ENCODE measurements at regions not wholly inside any gene's neighbourhood (a gene's known extent, or its start where the extent isn't known, plus 50 kb on each side); places are given as distances from the start of the nearest gene placed in this dataset.
"Not testable (repeated sequence)": the region's sequence is repeated elsewhere in the genome, so short reads cannot be mapped to it uniquely, and the experiment has no call there.

DNA sequence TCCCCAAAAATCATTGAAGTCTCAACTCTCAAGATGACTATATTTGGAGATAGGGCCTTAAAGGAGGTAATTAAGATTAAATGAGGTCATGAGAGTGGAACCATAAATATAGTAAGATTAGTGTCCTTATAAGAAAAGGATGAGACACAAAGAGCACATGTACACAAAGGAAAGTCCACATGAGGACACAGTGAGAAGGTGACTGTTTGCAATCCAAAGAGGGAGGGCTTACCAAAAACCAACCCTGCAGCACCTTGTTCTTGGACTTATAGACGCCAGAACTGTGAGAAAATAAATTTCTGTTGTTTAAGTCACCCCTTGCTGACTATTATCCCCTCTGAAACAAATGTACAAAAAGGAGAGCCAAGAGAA, 150.4 kb upstream of the SMLR1 start:
- DNase-seq, result no peak

DNA sequence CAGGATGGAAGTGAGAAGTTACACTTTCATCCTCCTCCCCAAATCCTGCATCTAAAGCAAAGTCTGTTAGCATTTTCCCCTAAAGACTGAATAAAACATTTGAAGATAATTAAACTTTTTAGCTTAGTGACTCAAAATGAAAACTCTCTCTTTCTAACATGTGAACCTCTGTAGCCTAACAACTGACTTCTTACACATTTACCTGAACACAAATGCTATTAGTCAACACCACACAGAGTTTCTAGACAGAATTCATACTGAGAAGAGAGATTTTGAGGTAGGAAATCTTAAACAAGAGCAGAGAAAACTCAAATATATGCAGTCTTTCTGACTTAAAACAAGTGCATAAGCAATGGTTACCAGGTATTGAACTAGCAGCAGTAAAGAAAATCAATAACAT, 149.9 kb upstream of the SMLR1 start:
- no peak for DNase-seq

DNA sequence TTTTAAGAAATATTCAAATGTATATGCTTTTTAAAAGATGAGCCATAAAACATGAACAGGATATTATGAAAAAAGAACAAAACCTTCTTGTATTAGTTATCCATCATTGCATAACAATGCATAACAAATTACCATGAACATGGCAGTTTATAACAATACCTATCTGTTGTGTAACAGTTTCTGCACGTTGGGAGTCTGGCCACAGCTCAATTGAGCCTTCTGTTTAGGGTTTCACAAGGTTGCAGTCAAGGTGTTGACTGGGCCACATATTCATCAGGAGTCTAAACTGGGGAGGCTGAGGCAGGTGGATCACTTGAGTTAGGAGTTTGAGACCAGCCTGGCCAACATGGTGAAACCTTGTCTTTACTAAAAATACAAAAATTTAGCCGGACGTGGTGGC, 149.4 kb upstream of the SMLR1 start:
- no peak for DNase-seq

DNA sequence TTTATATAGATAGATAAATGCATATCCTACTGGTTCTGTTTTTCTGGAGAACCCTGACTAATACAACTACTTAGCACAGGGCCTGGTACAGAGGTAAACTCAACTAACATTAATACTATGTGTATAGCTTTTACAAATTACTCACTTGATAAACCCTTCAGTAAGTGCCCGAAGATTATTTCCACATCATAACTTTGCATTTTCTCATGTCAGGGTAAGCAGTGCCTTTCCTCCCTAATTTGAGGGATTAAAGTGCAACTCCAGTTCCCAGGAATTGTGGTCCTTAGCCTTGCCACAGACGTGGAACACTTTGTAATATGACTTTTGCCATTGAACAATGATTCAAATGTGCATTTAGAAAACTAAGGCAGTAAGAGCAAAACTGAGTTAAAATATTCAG, 147.5 kb upstream of the SMLR1 start:
- DNase-seq, result no peak

DNA sequence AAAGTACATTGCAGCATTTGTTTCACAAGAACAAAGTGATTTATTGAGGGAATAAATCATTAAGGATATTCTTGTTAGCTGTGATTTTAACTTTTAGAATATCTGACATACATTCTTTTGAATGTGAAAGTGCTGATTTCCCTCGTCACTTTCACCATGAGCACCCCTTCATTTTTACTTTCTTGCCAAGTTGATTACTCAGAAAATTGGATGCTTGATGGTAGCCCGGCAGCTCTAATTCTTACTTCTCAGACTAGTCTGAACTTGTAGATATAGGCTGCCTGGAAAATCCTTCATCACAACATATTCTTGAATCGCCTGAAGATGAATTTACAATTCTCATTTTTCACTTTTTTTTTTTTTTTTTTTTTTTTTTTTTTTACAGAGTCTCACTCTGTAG, 147.1 kb upstream of the SMLR1 start:
- no peak for DNase-seq

DNA sequence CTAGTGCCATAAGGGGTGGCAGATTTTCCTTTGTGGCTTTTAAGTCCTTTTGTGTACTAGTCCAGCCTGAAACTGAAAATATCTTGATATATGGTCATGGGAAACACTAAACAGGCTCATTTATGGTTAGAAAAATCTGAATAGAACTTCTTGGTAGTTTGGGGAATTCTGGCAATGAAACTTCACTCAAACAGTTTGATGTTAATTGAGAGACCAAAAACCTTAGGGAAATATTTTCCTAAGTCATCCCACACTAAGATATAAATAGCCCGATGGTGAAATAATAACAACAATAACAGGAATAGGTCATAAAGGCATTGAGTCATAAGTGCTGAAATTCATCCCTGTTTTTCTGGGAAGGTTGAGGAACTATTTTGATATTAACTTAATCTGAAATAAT, 146.2 kb upstream of the SMLR1 start:
- DNase-seq, result no peak

DNA sequence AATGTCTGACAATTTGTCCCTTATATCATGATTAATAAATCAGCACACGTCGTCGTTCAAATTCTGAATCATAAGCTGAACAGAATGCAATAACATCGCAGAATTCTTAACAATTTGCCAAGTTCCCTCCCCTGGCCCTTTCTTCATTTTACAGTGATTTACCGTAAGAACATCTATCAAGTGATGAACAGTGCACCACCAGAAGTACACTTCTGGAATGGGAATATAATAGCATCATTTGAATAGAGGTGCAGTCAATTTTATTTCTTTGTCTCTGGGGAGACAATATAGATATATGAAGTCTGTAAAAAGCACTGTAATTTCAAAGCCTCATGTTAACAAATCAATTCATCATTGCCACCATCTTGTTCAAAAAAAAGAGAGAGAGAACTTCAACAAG, 145.1 kb upstream of the SMLR1 start:
- no peak for DNase-seq

DNA sequence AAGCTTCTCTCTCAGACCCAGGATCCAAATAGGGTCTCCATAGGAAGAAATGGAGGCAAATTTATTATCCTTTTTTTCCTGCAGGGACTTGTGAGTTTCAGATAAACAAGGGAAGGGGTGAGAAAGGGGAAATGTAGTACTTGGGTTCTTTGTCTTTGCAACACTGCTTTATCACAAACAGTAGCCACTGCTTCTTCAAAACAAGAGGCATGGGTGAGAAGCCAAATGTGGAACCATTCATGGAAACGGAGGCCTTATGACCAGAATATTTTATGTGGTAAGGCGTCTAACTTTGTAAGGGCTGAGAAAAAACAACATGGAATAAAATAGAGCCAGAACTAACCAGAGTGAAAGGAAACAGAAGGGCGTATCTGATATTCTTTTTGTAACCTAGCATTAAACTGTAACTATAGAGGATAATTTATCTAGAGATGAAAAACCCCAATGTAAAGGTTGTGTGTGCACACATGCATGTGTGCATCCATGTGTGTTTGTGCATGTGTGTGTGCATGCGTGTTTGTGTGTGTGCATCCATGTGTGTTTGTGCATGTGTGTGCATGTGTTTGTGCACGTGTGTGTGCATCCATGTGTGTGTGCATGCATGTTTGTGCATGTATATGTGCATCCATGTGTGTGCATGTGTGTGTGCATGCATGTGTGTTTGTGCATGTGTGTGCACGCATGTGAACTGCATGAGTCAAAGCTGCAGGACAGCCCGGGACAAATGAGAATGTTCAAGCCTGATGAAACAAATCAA, 143.3 kb upstream of the SMLR1 start:
- DNase-seq, result no peak

DNA sequence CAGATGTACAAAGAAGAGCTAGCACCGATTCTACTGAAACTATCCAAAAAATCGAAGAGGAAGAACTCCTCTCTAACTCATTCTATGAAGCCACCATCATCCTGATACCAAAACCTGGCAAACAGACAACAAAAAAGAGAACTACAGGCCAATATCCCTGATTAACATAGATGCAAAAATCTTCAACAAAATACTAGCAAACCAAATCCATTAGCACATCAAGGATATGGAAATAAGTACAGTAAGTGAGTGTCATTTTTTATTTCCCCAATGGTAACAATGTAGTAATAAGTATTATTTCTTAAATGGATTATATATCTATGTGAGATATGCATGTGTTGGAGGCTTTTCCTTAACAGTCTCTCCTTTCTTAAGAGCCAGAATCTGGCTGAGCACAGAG, 134.5 kb upstream of the SMLR1 start:
- DNase-seq, result no peak

DNA sequence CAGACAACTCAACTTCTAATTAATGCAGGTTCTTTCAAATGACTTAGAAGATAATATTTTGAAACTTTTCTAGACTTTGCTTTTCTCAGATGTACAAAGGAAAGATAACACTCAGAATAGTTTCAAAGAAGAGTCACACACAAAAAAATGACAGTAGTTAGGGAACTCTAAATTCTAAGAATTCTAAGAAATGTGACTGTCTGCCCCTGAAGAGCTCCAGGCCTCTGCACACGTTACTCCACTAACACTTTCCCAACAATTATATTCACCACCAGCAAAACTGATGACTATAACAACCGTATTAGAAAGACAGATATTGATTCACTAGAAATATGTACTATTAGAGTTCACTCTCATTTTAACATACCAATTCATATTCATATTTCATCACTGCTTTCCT, 133.3 kb upstream of the SMLR1 start:
- no peak for DNase-seq

DNA sequence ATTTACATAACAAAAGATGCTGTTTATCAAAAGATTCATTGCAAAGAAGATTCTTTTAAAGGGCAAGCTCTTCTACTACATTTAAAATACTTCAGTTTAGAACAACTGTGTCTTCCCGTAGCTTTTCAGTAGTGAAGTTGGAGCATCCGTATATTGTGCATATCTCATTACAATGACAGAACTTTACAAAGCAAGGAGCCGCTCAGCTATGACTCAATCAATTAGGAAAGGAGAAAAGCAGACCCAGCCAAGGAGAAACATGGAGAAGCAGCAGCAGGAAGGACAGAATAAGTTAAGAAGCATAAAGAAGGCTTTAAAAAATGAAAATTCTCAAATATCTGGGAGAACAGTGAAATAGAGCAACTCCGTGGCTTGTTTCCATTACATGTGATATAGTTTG, 132.6 kb upstream of the SMLR1 start:
- DNase-seq, result no peak

DNA sequence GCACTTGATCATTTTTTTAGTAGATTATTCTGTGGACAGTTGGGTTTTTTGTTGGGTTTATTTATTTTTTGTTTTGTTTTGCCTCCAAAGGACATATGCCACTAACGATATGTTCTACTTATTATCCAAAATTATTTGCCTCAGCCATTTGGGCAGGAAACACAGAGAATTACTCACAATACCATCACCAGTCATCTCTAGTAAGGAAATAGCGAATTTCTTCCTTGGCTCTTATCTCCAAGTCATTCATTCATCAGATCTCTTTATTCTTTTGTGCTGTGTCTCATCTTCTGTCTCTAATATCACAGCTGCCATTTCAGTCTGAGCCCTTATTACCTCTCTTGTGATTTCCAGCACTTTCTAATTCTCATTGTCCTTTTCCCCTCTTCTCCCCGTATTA, 130.4 kb upstream of the SMLR1 start:
- DNase-seq, result no peak

DNA sequence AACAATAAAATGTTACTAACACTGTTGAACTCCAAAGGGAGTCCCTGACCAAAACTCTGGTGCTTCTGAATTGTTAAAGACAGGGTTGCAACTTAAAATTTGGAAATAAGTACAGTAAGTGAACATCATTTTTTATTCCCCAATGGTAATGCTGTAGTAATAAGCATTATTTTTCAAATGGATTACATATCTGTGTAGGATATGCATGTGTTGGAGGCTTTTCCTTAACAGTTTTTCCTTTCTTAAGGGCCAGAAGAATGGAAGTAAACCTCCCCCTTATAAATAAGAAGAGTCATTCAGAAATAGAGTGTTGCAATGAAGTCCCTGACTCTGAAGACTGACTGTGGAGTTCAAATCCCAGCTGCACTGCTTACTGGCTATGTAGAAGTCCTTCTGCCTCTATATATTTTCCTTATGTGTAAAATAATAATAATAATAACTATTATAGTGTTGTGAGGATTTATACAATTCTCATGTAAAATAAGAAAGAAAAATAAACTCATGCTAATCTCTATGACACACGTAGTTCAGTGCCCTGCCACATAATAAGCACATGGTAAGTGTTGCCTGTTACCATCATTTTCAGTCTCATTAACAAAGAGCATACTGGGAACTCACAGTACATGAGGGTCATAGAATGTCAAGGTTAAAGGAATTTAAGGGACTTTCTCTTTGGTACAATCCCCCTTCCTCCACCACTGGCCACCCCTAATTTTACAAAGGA, 129.8 kb upstream of the SMLR1 start:
- DNase-seq, result no peak

DNA sequence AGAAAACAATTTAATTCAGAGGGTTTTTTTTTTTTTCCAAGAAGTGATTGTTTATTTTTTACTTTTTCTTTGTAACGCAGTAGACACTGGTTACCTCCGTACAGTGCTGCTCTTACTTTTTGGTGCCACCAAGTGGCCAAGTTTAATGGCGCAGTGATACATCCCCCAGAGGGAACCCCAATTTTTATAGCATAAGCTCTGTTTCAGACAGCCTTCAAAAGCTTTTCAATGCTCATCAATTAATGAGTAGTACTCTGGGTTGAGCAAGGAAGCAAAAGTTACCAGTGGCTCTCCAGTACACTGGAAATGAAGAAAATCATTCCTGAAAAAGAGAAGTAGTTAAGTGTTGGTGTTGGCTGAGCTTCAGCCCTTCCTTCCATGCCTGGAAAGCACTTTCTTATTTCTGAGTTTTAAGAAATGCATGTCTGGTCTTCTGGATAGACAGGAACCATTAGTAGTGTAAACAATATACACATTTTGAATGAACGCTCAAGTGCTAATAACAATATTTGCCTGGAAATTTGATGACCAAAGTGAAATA, 129.1 kb upstream of the SMLR1 start:
- peak; percentile 48 for DNase-seq

DNA sequence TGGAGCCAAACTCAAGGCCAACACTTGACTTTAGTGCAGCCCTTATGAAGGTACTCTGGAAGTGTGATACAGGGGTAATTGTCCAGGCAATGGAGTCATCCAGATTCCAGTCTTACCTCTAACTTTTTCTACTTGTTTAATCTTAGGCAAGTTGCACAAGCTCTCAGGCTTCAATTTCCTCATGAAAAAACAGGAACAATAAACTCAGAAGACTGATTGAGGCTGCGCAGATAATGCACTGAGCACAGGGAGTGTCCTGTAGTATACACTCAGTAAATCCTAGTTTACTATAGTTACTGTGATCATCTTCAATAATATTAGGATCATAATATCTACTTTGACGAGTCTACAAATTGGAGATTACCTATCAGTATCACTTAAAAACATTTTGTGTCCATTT, 127.5 kb upstream of the SMLR1 start:
- DNase-seq, result no peak

DNA sequence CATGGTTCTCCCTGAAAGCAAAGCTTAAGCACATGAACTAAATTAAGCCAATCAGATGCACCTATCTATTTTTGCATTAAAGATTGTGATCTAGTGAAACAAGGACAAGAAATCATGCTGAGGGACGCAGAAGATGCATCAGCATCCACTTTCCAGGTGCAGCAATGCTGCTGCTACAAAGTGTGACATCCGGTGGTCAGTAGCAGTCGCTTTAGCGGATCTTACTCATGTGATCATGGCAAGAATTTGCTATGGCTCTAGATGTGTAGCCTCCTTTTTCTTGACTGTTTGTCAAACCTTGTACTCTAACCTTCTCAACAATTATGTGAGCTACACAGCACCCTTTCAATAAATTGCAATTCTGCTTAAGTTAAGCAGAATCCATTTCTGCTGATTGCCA, 126.8 kb upstream of the SMLR1 start:
- DNase-seq, result no peak

DNA sequence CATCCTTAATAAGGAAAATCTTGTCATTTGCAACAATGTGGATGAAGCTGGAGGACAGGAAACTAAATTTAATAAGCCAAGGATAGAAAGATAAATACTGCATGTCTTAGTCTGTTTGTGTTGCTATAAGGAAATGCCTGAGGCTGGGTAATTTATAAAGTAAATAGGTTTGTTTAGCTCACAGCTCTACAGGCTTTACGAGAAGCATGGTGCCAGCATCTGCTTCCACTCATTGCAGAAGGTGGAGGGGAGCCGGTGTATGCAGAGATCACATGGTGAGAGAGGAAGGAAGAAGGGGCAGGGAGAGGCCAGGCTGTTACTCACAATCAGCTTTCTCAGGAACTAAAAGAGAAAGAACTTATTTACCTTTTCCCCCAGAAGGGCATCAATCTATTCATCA, 118.9 kb upstream of the SMLR1 start:
- no peak for DNase-seq

DNA sequence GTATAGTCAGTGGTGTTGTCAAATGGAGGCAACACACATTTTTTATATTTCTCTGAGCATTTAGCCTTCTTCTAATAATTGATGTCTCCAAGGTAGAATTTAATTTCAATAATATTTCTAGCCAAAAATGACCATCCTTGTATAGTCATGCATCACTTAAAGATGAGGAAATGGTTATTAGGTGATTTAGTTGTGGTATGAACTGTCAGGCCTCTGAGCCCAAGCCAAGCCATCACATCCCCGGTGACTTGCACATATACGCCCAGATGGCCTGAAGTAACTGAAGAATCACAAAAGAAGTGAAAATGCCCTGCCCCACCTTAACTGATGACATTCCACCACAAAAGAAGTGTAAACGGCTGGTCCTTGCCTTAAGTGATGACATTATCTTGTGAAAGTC, 115.6 kb upstream of the SMLR1 start:
- DNase-seq, result not testable (repeated sequence)

DNA sequence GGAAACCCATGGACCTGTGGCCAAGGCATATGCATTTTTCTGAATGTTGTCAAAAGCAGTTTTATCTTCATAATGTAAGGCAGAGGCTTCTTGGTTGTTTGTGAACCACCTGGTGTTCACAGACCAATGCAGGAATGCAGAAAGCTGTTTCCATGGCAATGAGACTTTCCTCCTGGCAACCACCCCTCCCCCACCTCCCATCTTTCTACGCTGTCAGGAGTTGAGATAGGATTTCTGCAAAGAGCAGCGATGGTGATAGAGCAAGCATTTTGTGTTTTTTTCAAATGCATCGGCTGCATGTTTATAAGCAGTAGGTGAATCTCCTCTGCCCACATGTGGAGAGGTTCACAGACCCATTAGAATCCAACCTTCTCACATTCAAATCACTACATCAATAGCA, 114.1 kb upstream of the SMLR1 start:
- no peak for DNase-seq

DNA sequence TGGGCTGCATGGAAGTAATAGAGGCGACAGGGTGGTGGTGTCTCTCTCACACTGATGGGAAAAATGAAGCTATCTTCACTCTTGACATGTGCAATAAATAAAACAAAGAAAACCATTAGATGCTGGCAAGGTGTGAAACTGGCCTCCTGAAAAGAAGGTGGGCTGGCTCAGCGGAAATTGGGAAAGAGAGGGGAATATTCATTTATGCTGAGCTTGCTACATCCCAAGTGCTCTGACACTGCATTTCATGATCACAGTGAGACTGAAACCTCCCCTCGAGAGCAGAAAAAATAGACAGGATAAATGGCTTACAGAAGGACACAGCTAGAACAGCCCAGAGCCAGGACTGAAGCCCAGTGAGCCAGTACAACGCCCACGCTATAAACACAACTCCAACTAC, 112.1 kb upstream of the SMLR1 start:
- DNase-seq, result no peak

DNA sequence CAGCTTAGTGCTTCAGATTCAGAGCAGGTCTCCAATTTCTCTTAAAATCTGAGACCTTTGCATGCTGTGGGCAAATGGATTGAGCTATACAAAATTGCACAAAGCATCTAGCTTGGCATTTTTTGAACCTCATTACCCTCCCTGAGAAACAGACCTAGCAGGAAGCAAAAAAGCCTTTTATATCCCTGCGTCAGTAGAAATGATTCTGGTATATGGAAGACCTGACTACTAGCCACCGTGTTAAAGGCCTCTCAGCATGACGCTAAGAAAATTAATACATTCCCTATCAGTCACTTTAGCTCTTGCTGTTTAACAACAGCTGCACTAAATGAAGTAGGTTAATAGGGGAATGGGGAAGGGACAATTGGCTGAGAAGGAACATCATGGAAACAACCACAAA, 110.7 kb upstream of the SMLR1 start:
- DNase-seq, result no peak

DNA sequence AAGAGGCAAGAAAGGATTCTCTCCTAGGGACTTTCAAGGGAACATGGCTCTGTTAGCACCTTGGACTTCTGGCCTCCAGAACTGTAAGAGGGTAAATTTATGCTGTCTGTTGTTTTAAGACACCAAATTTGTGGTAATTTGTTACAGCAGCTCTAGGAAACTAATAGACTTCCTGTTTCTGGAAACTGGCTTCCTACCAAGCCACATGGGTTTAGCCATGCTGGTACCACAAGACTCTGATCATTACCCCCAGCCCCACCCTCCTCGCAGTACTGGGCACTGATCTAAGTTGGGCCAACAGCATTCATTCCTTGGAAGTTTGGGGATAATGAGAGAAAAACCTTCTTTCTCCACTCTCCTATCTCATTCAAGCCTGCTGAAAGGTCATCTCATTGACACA, 109.5 kb upstream of the SMLR1 start:
- no peak for DNase-seq

DNA sequence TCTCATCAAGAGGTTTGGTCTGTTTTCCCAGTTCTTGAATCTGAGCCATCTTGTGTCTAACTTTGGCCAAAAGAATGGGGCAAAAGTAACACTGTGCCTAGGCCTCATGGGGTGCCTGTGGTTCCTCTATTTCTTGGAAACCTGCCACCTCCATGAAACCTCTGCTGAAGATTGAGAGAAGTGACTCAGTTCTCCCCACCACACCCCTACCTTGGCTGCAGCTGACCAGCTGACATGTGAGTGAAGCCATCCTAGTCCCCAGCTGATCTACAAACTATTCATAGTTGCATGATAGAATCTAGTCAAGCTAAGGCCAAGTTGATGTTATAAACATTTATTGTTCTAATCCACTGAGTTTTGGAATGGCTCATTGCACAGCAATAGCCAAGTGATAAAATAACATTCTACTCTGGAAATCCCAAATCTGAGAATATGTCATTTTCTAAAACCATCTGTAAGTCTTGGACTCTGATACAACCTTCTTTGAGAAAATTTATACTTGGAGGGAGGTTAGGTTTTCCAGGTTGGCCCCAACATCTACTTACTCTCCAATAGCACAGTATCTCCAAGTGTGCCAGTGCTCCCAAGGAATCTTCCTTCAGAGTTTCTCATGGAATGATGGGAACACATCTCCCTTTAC, 107.0 kb upstream of the SMLR1 start:
- DNase-seq, result no peak

DNA sequence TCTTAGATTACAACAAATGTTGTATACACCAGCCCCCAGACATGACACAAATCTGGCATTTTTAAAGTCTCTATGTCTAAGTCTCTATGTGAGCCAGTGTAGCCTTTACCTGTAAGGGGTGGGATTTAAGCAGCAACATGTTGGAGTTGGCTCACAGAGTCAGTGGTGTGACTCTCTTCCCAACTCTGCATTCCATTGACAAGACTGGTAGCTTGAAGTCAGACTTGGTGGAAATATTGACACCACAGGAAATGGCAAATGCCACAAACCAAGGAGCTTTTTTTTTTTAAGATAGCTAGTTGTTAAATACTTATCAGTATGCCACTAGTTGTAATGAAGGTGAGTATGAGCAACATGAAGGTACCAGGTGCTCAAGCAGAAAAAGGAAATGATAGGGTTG, 103.1 kb upstream of the SMLR1 start:
- no peak for DNase-seq

Data from activated T-cell treated with anti-CD3 and anti-CD28 coated beads, Interleukin-2, amount 50 U/mL, for 1 hour (primary cell).